ENCODE measurements at regions not wholly inside any gene's neighbourhood (a gene's known extent, or its start where the extent isn't known, plus 50 kb on each side); places are given as distances from the start of the nearest gene placed in this dataset.
A peak's percentile ranks its signal among the peaks of the same experiment; 100 is the strongest.
"Not testable (repeated sequence)": the region's sequence is repeated elsewhere in the genome, so short reads cannot be mapped to it uniquely, and the experiment has no call there.

GRCh38 chr2:109724533-109725460 is 69.3 kb upstream of the RGPD5 start:
- TF ChIP-seq, protein P1, sequence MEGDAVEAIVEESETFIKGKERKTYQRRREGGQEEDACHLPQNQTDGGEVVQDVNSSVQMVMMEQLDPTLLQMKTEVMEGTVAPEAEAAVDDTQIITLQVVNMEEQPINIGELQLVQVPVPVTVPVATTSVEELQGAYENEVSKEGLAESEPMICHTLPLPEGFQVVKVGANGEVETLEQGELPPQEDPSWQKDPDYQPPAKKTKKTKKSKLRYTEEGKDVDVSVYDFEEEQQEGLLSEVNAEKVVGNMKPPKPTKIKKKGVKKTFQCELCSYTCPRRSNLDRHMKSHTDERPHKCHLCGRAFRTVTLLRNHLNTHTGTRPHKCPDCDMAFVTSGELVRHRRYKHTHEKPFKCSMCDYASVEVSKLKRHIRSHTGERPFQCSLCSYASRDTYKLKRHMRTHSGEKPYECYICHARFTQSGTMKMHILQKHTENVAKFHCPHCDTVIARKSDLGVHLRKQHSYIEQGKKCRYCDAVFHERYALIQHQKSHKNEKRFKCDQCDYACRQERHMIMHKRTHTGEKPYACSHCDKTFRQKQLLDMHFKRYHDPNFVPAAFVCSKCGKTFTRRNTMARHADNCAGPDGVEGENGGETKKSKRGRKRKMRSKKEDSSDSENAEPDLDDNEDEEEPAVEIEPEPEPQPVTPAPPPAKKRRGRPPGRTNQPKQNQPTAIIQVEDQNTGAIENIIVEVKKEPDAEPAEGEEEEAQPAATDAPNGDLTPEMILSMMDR (IDR thresholded peaks at IDR 0.05; ENCODE audit: low read depth, low read length), result no peak
- H3K4me3 ChIP-seq (ENCODE audit: low read depth, low read length), result no peak overlapping the region

DNA sequence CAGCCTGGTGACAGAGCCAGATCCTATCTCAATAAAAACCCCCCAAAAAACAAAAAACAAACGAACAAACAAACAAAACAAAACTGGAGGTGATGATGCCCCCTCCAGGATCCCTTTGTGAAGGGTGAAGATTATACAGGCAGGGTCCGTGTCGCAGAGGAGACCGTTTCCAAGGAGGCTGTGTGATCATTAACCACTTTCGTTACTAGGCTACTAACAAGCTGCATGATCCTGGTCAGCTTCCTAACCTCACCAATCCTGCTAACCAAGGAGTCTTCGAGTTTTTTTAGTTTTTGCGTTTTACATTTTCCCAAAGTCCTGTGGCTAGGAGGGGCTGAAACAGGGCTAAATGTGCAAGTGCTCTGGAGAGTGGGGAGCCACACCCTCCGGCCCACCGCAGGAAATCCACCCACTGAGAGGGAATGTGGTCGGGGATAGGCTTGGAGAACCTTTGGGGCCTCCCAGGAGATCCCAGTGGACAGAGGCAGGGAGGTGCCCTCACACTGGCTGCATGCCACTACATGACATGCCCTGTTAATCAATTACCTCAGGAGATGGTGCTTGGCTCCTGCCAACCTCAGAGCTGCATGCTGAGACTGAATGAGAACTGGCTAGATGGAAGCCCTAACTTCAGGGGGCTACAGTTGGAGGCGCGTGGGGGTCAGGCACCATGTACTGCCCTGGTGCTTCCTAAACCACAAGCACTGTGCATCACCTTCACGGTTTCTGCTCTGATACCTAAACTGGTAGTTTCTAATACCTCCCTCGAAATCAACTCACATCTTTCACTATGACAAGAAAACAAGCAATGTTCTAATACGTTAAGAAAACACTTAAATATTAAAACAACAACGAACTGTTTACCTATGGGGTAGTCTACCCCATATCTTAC is 67.5 kb upstream of the RGPD5 start:
- TF ChIP-seq, protein P1 (IDR thresholded peaks at IDR 0.05; ENCODE audit: low read depth, low read length), result no peak
- H3K4me3 ChIP-seq (ENCODE audit: low read depth, low read length), result no peak overlapping the region

DNA sequence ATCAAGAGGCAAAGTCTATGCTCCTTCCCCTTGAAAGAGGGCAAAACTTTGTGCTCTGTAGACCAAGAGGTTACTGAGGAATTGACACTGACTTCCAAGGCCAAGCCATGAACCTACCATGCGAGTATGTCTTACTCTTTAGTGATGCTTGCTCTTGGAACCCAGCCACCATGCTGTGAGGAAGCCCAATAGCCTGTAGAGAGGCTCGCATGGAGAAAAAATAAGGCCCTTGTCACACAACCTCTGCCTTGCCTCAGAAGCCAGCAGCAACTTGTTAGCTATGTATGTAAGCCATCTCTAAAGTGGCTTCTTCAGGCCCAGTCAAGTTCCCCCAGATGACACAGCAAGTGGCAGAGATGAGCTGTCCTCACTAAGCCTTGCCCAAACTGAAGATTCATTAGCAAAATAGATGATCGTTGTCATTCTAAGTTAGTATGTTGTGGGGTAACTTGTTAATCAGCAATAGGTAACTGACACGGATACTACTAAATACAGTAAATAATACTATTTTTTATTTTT is 66.1 kb upstream of the RGPD5 start:
- H3K4me3 ChIP-seq (ENCODE audit: low read depth, low read length), result no peak overlapping the region
- TF ChIP-seq, protein P1 (IDR thresholded peaks at IDR 0.05; ENCODE audit: low read depth, low read length), result no peak

GRCh38 chr2:109733746-109734145 is 60.4 kb upstream of the RGPD5 start:
- H3K4me3 ChIP-seq (ENCODE audit: low read depth, low read length), result not testable (repeated sequence)

GRCh38 chr2:109736177-109736827 is 57.8 kb upstream of the RGPD5 start:
- TF ChIP-seq, protein P1 (IDR thresholded peaks at IDR 0.05; ENCODE audit: low read depth, low read length), result peak; percentile 66
- H3K4me3 ChIP-seq (ENCODE audit: low read depth, low read length), result no peak overlapping the region
